ENCODE measurements at regions not wholly inside any gene's neighbourhood (a gene's known extent, or its start where the extent isn't known, plus 50 kb on each side); places are given as distances from the start of the nearest gene placed in this dataset.
"Not testable (repeated sequence)": the region's sequence is repeated elsewhere in the genome, so short reads cannot be mapped to it uniquely, and the experiment has no call there.

- TF ChIP-seq CTCF (IDR thresholded peaks at IDR 0.05 in 4 of 5, conservative IDR thresholded peaks at IDR 0.05 in 1 of 5); POLR2A (IDR thresholded peaks at IDR 0.05): not testable (repeated sequence)
Observed at GRCh38 chr4:9532863-9533192, 88.6 kb downstream of the DEFB131A start.

Measured in gastrocnemius medialis (tissue), 4 donors.